HepG2 (cell line): ENCODE measurements at regions not wholly inside any gene's neighbourhood (a gene's known extent, or its start where the extent isn't known, plus 50 kb on each side); places are given as distances from the start of the nearest gene placed in this dataset.

Experiments
- KDM5B ChIP-seq: sonication (generic); formaldehyde crosslinking; IDR thresholded peaks from 2 replicates; pipeline ENCODE4 v1.4.0; 2020; ENCODE audit warnings: missing genetic modification reagents, mild to moderate bottlenecking, borderline replicate concordance
- NCOA2 ChIP-seq: sonication (generic); formaldehyde crosslinking; IDR thresholded peaks from 2 replicates; pipeline ENCODE4 v1.8.0; 2022; ENCODE audit warnings: inconsistent platforms
- NCOR1 ChIP-seq: fragments of 200-600 bp; sonication (generic); IDR thresholded peaks from 2 replicates; pipeline ENCODE4 v1.7.0; 2017; ENCODE audit warnings: antibody characterized with exemption, low read length, borderline replicate concordance
- NFIC ChIP-seq: IDR thresholded peaks from 2 replicates; pipeline ENCODE4 v1.6.1; 2012; ENCODE audit warnings: mild to moderate bottlenecking, low read length, inconsistent platforms
- ONECUT2 ChIP-seq: sonication (generic); formaldehyde crosslinking; IDR thresholded peaks from 2 replicates; pipeline ENCODE4 v1.4.0; 2020; ENCODE audit warnings: missing genetic modification reagents
- POGZ ChIP-seq: sonication (generic); formaldehyde crosslinking; IDR thresholded peaks from 2 replicates; pipeline ENCODE4 v1.4.0; 2020; ENCODE audit warnings: mild to moderate bottlenecking, missing genetic modification reagents
- SKI ChIP-seq: fragments of 450-650 bp; IDR thresholded peaks from one replicate; pipeline ENCODE4 v1.6.1; 2018; ENCODE audit warnings: mild to moderate bottlenecking; ENCODE audit not compliant: partially characterized antibody
- TCF7 ChIP-seq: sonication (generic); IDR thresholded peaks from 2 replicates; pipeline ENCODE4 v1.6.1; 2016; ENCODE audit warnings: antibody characterized with exemption, low read depth
- USF2 ChIP-seq, 2 experiments: sonication (generic) in 1 of 2; formaldehyde crosslinking in 1 of 2; IDR thresholded peaks; 2 replicates each; pipeline versions ENCODE4 v1.5.1 to v1.6.1; 2011 to 2020; ENCODE audit warnings: borderline replicate concordance in 1 of 2, low read depth in 1 of 2, low read length in 1 of 2, mild to moderate bottlenecking in 1 of 2, missing genetic modification reagents in 1 of 2, moderate library complexity in 1 of 2
- ZBED4 ChIP-seq: sonication (generic); formaldehyde crosslinking; IDR thresholded peaks from 2 replicates; pipeline ENCODE4 v1.4.0; 2020; ENCODE audit warnings: missing genetic modification reagents, borderline replicate concordance
- ZFYVE20 ChIP-seq: sonication (generic); formaldehyde crosslinking; IDR thresholded peaks from 2 replicates; pipeline ENCODE4 v1.8.0; 2023; ENCODE audit warnings: low read depth, mild to moderate bottlenecking, moderate library complexity, missing genetic modification reagents, borderline replicate concordance
- ZNF614 ChIP-seq: IDR thresholded peaks from 2 replicates; pipeline ENCODE4 v1.6.1; 2018; ENCODE audit warnings: missing biosample characterization, missing genetic modification reagents, inconsistent platforms, borderline replicate concordance
- ZNF839 ChIP-seq: sonication (generic); formaldehyde crosslinking; IDR thresholded peaks from 2 replicates; pipeline ENCODE4 v1.4.0; 2020; ENCODE audit warnings: missing genetic modification reagents, mild to moderate bottlenecking, borderline replicate concordance
- TF ChIP-seq, protein P1 (sequence below): IDR thresholded peaks from 2 replicates; pipeline ENCODE4 v1.6.1; 2016; ENCODE audit warnings: low read depth, missing genetic modification reagents, missing compliant biosample characterization
- TF ChIP-seq, protein P2 (sequence below): sonication (generic); formaldehyde crosslinking; IDR thresholded peaks from 2 replicates; pipeline ENCODE4 v1.4.0; 2020; ENCODE audit warnings: missing genetic modification reagents

- TF ChIP-seq ZBED4 (CRISPR knock-in tag) = no peak
- peak; percentile 72 for TF ChIP-seq ZNF614 (CRISPR knock-in tag)
- TF ChIP-seq KDM5B (CRISPR knock-in tag) = no peak
- TF ChIP-seq NCOR1 = peak; percentile 65; the same call in 1 of the 2 replicates
- TF ChIP-seq SKI = no peak
- no peak for TF ChIP-seq ZNF839
- TF ChIP-seq, protein P1, sequence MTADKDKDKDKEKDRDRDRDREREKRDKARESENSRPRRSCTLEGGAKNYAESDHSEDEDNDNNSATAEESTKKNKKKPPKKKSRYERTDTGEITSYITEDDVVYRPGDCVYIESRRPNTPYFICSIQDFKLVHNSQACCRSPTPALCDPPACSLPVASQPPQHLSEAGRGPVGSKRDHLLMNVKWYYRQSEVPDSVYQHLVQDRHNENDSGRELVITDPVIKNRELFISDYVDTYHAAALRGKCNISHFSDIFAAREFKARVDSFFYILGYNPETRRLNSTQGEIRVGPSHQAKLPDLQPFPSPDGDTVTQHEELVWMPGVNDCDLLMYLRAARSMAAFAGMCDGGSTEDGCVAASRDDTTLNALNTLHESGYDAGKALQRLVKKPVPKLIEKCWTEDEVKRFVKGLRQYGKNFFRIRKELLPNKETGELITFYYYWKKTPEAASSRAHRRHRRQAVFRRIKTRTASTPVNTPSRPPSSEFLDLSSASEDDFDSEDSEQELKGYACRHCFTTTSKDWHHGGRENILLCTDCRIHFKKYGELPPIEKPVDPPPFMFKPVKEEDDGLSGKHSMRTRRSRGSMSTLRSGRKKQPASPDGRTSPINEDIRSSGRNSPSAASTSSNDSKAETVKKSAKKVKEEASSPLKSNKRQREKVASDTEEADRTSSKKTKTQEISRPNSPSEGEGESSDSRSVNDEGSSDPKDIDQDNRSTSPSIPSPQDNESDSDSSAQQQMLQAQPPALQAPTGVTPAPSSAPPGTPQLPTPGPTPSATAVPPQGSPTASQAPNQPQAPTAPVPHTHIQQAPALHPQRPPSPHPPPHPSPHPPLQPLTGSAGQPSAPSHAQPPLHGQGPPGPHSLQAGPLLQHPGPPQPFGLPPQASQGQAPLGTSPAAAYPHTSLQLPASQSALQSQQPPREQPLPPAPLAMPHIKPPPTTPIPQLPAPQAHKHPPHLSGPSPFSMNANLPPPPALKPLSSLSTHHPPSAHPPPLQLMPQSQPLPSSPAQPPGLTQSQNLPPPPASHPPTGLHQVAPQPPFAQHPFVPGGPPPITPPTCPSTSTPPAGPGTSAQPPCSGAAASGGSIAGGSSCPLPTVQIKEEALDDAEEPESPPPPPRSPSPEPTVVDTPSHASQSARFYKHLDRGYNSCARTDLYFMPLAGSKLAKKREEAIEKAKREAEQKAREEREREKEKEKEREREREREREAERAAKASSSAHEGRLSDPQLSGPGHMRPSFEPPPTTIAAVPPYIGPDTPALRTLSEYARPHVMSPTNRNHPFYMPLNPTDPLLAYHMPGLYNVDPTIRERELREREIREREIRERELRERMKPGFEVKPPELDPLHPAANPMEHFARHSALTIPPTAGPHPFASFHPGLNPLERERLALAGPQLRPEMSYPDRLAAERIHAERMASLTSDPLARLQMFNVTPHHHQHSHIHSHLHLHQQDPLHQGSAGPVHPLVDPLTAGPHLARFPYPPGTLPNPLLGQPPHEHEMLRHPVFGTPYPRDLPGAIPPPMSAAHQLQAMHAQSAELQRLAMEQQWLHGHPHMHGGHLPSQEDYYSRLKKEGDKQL (CRISPR knock-in tag) = 0 out of 2 replicates have a peak, but pooled peaks have one; percentile 26
- TF ChIP-seq POGZ = peak; percentile 72
- TF ChIP-seq, protein P2, sequence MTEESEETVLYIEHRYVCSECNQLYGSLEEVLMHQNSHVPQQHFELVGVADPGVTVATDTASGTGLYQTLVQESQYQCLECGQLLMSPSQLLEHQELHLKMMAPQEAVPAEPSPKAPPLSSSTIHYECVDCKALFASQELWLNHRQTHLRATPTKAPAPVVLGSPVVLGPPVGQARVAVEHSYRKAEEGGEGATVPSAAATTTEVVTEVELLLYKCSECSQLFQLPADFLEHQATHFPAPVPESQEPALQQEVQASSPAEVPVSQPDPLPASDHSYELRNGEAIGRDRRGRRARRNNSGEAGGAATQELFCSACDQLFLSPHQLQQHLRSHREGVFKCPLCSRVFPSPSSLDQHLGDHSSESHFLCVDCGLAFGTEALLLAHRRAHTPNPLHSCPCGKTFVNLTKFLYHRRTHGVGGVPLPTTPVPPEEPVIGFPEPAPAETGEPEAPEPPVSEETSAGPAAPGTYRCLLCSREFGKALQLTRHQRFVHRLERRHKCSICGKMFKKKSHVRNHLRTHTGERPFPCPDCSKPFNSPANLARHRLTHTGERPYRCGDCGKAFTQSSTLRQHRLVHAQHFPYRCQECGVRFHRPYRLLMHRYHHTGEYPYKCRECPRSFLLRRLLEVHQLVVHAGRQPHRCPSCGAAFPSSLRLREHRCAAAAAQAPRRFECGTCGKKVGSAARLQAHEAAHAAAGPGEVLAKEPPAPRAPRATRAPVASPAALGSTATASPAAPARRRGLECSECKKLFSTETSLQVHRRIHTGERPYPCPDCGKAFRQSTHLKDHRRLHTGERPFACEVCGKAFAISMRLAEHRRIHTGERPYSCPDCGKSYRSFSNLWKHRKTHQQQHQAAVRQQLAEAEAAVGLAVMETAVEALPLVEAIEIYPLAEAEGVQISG (CRISPR knock-in tag) = no peak
- TF ChIP-seq USF2 (IDR thresholded peaks at IDR 0.05; ENCODE audit: low read depth, low read length) = no peak
- no peak for TF ChIP-seq USF2 (CRISPR knock-in tag; IDR thresholded peaks at IDR 0.05; ENCODE audit: borderline replicate concordance)
- TF ChIP-seq ONECUT2 (CRISPR knock-in tag) = peak; percentile 68
- TF ChIP-seq TCF7 = peak; percentile 63
- peak; percentile 94 for TF ChIP-seq NFIC
- TF ChIP-seq NCOA2 (CRISPR knock-in tag) = peak; percentile 55
- TF ChIP-seq ZFYVE20 (CRISPR knock-in tag) = no peak
These were observed 928.5 kb upstream of the ROBO1 start (continued) for GRCh38 chr3:80696280-80696679.
